HG03064 (cell line): ENCODE measurements at regions not wholly inside any gene's neighbourhood (a gene's known extent, or its start where the extent isn't known, plus 50 kb on each side); places are given as distances from the start of the nearest gene placed in this dataset.

Experiments used
- ATAC-seq: cut with Tn5 transposase; IDR thresholded peaks from one replicate; pipeline ENCODE4 v1.9.1; 2021; ENCODE audit warnings: low read depth; ENCODE audit not compliant: unreplicated experiment

DNA sequence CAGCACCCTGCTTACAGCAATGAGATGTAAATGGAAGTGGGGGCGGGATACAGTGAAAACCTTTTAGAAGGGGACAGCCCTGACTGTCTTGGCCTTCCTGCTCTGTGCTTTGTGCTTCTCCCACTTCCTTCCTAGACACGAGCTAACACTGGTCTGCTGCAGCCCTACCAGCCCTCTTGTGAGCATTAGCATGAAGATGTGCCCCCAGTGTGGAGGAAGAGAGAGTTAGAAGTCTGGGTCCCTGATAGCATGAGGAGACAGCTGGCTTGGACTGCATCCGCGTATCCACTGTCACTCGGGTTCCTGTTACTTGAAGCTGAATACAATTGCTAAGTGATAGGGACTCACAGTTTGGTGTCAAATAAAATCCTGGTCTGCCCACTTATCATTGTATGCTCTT is 248.1 kb upstream of the SOX5 start:
- no peak for ATAC-seq

DNA sequence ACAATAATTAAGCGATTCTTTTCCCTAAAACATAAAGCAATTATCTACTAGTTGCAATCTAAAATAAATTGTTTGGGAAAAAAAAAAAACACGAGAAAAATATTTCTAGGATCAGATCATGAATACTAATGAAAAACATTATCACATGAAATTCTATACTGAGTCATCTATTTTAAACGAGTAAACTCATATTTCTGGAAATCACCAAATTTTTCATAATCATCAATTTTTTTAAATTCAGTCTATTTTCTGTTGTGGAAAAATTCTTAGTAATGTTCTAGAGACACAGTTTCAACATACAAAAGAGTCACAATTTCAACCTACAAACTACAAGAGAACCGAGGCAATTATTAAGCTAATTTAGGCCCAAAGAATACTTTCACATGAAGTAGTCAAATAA is 245.6 kb upstream of the SOX5 start:
- ATAC-seq: no peak

DNA sequence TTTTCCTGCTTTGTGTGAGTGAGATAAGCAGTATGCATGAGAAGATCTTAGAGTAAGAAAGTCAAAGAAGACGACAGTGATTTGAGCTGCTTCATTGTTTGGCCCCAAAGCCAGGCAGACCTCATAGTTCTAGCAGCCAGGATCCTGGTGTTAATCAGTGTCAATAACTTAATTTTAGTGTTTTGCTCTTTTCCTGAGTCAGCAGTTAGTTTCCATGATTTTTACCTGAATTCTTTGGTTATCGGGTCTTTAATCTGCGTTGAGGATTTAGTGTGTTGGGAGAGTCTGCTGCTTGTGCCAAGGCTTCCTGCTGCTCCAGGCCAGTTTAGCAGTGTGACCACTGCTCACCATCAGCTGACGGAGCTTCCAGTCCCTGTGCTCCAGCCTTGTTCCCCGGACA is 241.6 kb upstream of the SOX5 start:
- no peak for ATAC-seq

DNA sequence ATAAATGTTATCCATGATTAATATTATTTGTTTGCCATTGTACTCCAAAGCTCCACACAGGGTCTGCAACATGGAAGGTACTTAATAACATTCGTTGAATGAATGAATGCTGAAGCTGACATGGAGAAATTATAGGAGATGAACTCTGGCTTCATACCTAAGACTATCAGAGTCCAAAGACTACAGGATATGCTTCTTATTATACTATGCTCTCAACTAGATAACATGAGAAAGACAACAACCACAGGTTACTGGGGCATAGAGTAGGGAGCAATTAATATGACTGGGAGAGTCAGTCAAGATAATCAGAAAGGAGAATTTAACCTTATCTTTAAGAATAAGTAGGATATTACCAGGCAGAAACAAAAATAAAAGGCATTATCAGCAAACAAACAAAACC is 236.3 kb upstream of the SOX5 start:
- no peak for ATAC-seq

DNA sequence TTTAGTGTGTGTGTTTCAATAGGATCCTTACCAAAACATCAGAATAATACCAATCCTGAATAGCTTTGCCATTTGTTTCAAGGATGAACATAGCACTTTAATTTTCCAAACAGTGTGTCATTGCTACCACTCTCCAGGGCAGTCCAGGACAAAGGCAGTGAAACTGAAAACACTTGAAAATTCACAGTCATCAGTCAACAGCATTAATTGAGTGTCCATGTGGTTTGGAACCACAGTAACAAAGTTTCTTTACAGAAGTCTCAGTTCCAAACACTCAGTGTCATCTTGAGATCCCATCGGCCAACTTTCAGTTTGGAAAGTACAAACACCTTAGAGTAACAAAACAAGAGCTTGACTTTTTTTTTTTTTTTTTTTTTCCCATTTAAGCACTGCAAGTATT is 228.4 kb upstream of the SOX5 start:
- peak; percentile 60 for ATAC-seq

DNA sequence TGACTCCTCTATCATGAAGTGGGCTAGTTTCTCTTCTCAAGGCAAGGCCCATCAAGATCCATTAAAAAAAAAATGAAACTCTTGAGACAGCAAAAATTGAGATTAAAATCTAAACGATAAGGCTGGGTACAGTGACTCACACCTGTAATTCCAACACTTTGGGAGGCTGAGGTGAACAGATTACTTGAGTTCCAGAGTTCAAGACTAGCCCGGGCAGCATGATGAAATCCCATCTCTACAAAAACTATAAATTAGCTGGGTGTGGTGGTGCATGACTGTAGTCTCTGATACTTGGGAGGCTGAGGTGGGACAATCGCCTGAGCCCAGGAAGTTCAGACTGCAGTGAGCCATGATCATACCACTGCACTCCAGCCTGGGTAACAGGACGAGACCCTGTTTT is 226.5 kb upstream of the SOX5 start:
- ATAC-seq: no peak

DNA sequence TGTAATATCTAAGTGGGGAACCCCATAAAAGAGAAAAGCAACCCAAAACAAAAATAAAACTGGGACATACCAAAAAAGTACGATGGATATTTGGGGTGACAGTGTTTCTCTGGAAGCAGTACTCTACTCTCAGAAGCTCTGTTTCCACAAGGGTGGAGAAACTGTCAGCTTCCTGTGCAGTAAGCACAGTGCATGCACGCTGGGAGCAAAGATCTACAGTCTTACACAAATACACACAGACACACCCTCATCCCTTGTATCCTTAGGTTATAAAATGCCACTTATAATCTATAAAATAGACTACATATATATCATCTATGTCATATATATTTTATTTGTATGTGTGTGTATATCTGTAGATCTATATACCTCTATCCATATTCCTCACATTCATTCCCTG is 225.8 kb upstream of the SOX5 start:
- ATAC-seq: no peak

DNA sequence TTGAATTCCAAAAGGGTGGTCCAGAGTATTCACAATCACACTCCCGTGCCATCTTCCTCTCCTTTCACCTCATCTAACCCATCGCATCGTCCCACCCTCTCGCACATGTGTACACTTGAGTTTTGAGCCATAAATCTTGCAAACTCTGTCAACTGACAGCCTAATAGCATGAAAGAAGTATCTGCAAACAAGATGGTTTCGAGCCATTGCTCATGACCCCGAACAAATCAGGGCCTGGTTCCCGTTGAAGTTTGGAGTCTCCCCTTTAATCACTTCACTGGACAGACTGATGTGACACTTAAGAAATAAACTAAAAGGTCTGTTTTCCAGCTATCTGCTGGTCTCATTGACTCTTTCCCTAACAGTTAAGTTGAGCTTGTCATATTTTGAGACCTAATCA is 223.6 kb upstream of the SOX5 start:
- no peak for ATAC-seq

DNA sequence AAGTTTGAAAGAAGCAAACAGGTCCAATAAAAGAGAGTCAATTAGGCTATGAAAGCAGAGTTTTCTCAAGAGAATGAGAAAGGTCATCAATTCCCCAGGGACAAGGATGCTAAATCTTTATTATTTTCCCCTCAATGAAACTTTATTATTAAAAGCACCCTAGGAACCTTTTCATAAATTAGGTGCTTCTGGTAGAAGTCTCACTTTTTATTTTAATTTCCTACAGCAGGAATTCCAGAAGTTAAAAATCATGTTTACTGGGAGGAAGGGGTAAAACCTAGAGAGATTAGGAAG is 223.2 kb upstream of the SOX5 start:
- no peak for ATAC-seq

DNA sequence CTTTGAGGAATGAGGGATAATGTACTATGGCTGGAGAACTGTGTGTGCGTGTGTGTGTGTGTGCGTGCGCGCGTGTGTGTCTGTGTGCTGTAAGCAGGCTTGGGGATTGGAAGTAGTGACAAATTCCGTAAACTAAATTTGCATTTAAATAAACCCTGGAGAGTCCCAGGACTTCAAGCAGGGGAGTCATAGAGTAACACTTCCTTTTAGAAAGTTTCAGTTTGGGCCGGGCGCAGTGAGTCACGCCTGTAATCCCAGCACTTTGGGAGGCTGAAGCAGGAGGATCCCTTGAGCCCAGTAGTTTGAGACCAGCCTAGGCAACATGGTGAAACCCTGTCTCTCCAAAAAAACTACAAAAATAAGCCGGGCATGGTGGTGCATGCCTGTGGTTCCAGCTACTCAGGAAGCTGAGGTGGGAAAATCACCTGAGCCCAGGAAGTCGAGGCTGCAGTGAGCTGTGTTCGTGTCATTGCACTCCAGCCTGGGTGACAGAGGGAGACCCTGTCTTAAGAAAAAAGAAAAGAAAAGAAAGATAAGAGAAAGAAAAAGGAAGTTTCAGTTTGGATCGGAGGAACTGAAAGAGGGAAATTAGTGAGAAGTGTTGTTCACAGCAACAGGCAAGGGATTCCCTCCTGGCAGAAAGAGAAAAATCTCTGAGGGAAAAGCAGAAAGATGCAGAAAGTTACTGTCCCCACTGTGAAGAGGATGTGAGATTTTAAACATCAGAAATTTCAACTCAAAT is 222.7 kb upstream of the SOX5 start:
- ATAC-seq: peak; percentile 74

DNA sequence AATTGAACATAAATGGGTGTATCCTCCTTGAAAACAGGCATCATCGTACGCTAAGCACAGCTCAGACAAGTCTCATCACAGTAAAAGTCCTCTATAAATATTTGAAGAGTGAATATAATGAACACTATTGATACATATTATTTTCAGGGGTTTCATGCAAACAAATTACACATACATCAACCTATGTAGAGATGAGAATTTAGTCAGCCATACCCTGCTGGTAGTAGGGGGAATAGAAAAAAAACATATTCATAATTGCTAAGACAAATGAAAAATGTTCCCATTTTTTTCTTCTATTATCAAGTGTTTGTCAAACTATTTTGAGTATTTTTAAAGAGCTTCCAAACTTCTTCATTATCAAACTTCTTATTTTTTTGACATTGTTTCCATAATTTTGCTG is 205.6 kb upstream of the SOX5 start:
- ATAC-seq: no peak

DNA sequence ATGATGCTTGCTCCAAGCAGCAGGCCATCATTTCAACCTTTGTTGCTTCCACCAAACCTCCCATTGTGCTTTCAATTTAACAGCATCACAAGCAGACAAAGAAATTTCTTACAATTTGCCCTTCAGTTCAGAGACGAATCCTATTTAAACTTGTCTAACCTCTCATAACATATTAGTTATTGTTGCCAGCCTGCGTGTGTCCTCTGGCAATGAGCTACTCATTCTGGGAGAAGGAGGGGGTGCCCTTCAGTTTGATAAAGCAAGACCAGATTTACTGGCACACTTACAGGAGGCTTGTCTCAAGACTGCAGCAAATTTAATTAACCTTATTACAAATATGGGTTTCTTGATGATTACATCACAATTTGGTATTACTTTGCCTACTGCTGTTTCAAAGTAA is 203.6 kb upstream of the SOX5 start:
- ATAC-seq: no peak

DNA sequence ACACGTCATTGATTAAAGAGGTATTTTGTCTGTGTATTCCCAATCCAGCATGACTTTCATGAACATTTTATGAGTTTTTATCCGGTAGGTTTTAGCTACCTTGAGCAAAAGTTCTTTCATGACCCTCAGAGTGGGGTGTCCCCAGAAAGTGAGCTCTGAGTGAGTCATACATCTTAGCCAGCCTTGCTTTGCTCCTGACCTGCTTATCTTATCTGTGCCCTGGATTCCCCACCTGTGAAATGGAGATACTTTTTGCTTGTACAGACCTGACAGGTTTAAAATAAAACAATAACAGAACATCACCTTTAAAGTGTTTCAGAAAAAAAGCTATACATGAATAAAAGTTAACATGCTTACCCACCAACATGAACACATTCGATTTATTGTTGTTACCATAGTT is 202.8 kb upstream of the SOX5 start:
- ATAC-seq: no peak

DNA sequence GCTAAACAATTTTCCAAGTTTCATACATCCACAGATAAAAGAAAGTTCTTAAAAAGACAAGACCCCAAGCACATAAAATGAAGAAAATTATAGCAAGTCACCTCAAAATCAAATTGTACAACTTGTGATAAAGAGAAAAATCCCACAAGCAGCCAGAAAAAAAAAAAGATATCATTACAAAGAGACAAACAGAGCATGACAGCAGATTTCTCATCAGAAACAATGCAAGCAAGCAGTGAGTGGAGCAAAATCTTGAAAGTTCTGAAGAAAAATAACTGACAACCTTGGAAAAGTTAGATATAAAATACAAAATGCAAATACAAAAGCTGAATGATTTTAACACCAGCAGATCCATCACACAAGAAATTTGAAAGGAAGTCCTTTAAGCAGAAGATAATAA is 194.5 kb upstream of the SOX5 start:
- ATAC-seq: no peak

DNA sequence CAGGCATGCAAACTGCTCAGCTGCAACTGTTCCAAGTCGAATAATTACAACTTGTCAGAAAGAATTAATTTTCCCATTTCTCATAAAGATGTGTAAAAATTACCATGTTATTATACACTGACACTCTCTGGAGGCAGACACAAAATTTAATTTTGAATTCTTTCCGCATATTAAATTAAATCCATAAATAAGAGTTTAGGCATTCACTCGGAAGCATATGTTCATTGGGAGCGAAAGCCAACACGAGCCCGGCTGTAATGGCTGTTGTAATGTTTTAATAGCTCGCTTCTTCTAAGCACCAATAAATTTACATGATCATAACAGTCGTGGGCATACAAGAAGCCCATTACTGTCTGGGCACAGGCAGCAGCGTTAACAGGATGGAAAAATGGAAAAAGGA is 189.6 kb upstream of the SOX5 start:
- no peak for ATAC-seq

DNA sequence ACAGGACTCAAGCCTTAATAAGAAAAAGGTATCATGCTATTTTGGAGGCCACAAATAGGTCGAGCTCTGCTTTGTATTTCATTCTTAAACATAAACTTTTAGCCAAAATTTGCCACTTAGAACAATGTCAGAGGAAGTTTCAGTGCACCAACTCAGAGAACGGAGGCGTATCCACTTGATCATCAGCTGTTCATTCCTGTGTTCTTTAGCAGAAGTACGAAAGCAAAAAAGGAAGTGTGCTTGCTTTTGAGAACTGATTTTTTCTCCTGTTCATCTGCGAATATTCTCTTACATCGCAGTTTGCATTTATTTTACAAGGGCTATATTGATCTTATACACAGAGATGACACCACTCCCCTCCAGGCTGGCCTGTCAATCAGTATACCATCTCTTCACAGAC is 188.6 kb upstream of the SOX5 start:
- ATAC-seq: no peak

DNA sequence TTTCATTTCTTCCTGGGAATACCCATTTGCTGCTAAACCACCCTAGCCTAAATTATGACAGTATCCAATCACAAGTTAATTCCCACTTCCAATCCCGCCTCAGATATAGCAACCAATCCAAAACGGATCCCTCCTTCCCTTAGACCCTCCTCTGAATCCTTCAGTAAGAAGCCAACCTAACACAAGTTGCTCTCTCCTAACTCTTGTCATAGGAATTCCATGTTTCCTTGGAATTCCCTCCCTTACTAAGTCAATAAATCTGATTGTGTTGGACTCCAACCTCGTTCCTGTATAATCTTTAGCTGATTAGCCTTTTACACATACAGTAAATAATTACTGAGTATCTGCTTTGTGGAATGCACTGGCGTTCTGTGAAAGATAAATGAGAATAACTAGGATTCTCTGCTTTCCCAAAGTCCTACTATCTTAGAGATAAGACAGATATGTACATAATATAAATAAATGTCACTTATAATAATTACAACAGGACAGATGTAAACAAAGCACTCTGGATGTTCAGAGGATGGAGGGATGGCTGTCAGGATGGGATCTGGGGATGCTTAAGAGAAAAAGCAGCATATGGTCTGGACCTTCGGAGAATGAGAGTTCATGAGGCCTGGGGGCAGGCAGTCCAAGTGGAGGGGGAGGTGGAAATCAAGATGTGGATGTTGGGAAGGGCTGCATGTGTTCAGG is 185.8 kb upstream of the SOX5 start:
- no peak for ATAC-seq

DNA sequence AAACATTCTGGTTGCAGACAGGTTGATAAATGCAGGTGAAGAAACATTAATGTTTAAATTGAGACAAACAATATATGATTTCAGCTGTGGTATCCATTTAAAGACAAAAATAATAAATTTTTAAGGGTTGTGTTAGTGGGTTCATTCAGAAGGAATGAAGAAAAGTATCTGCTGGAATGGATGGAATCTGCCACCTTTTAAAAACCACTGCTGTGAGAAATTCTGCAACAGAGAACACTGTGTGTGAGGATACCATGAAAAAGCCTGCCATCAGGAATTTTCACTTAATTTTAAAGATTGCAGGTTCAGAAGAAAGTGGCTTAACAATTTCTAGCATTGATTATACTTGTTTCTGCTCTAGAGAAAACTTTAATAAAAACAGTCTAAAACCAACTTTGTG is 184.6 kb upstream of the SOX5 start:
- no peak for ATAC-seq

DNA sequence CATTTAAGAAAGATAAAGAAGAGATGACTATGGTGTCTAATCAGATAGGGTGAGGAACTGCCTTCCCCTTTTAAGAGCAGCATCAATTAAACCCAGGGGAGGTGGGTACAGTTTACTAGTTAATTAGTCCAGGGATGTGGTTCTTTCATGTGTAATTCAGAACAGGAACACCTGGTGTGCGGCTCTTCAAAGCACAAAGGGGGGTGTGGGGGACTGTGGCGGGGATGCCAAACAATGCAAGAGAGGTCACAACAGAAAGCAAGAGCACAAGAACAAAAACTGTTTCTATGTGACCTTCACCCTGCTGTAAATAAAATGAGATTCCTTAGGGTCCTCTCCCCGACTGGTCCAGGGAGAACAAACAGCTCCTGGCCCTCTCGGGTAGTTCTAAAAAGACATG is 183.9 kb upstream of the SOX5 start:
- ATAC-seq: no peak

DNA sequence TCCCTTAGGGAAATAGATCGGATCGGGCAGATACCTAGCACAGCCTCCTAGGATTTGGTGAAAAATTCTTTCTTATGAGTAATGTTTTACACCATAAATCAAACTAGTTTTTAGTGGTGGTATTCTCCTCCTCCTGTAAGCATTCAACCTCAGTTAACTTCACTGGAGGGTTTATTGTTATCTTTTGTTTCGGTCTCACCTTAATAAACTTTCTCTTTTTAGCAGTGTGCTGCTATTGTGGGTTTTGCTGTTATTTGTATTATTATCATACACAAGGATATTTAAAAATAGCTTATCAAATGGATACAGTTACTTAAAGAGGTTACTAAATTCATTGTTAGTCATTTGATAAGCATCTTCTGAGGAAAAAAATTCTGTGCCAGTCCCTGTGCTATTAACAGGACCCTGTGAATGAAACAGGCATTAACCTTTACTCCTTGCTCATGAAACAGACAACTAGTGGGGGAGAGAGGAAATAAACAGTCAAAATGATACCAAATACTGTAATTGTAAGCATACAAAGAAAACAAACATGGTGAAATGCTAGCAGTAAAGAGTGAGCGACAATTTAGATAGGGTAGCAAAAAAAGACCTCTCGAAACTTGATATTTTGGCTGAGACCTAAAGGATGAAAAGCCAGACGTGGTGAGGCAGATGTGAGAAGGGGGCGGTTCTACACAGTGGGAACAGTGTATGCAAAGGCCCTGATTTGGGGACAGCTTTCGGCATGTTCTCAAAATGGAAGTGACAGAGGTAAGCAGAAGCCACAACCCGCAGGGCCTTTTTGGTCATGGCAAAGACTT is 178.7 kb upstream of the SOX5 start:
- ATAC-seq: peak; percentile 58

DNA sequence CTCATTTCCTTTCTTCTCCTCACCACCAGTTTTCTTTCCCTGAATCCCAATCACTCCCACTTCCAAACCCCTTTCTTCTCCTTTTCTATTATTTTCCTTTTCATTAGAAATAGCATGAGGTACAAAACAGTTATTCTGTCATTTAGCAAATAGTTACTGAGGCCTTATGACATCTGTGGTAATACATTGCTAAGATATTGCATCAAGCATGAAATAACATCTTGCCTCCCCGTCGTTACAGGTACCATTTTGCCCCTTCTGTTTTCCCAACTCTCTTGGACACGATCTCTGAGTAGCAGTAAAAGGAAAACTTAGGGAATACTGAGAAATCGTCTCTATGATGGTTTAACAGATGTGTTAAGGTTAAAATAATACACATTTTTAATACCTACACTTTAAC is 175.8 kb upstream of the SOX5 start:
- ATAC-seq: no peak

DNA sequence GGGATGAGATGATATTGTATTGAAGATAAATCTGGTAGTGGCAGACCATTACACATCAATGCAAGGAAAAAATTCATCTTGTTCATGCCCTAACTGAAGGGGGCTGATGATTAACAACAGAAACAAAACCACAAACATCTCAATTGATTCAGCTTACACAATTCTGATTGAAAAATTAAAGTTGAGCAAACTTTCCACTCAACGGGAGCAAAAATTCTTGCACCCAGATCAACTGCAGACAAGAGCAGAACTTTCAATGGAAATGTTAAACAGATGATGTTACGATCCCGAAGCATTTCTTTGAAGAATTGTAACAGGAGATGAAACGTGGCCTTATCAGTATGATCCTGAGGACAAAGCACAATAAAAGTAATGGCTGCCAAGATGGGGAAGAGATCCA is 172.4 kb upstream of the SOX5 start:
- no peak for ATAC-seq
